HS-5 (cell line): ENCODE measurements at regions not wholly inside any gene's neighbourhood (a gene's known extent, or its start where the extent isn't known, plus 50 kb on each side); places are given as distances from the start of the nearest gene placed in this dataset.
"Not testable (repeated sequence)": the region's sequence is repeated elsewhere in the genome, so short reads cannot be mapped to it uniquely, and the experiment has no call there.

Experiments used
- DNase-seq: peaks from one replicate; pipeline ENCODE4 v3.0.0-alpha.2; 2012; ENCODE audit warnings: low read depth

DNA sequence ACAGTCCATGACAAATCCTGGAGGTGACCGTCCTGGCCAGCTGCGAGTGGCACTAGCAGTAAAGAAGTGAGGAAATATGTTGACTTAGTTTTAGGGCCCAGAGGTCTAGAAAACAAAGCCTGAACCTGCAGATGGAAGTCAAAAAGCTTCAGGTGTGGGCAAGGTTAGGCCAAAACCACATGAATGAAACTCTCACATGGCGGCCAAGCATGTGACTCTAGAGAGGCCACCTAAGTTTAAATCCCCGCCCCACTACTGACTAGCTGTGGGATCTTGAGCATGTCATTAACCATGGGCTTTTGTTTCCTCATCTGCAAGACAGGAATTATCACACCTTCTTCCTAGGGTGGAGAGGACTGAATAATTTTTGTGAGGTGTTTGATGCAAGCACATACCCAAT, 148.2 kb upstream of the DAB1 start:
- no peak for DNase-seq

GRCh38 chr1:57558066-57558465, 134.2 kb upstream of the DAB1 start:
- not testable (repeated sequence) for DNase-seq

DNA sequence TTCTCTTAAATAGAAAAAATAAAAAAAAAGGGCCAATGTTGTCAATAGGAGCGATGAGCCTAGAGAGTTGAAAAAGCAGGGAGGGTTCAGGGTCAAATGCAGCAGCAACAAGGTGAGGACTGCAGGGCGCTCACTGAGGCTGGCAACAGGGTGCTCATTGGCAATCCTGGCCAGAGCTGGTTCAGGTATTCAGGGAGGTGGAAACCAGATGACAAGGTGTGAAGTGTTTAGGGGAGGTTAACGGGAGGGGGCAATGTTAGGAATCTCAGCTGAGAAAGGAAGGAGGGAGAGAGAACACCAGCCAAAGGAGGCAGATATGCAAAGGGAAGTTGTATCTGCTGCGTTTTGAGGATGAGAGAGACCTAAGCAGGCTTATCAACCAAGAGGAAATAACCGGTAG, 129.8 kb upstream of the DAB1 start:
- DNase-seq: no peak

- DNase-seq: no peak
Observed at GRCh38 chr1:57551476-57551875, 127.6 kb upstream of the DAB1 start.

DNA sequence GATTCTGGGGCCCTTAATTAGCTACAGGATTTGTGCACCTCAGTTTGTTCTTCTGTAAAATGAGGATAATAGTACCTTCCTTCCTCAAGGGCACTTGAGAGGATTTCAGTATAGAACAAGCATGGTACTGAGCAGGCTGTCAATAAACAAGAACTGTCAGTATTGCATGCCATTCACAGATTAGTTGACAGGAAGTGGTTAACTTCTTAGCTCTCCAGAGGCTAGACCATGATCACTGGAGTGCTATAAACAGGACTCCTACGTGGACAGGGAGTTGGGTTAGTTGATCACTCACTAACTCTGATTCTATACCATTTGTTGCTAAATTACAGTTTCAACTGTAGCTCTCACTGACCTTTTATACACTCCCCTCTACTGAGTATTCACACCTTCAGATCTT, 126.2 kb upstream of the DAB1 start:
- no peak for DNase-seq

GRCh38 chr1:57549300-57549699, 125.4 kb upstream of the DAB1 start:
- no peak for DNase-seq

GRCh38 chr1:57546549-57547330, 122.9 kb upstream of the DAB1 start:
- no peak for DNase-seq

DNA sequence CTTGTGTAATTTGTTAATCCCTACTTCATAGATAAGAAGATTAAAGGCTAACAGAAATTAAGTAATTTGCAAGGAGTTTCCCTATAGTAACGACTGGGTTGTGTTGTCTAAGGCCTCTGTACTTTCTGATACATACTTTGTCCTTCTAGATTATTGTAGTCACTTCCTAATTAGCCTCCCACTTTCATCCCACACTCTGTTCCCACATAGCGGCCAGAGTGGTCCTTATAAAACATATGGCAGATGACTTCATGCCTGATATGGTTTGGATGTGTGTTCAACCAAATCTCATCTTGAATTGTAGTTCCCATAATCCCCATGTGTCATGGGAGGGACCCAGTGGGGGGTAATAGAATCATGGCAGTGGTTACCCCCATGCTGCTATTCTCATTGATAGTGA, 120.5 kb upstream of the DAB1 start:
- DNase-seq: no peak

DNA sequence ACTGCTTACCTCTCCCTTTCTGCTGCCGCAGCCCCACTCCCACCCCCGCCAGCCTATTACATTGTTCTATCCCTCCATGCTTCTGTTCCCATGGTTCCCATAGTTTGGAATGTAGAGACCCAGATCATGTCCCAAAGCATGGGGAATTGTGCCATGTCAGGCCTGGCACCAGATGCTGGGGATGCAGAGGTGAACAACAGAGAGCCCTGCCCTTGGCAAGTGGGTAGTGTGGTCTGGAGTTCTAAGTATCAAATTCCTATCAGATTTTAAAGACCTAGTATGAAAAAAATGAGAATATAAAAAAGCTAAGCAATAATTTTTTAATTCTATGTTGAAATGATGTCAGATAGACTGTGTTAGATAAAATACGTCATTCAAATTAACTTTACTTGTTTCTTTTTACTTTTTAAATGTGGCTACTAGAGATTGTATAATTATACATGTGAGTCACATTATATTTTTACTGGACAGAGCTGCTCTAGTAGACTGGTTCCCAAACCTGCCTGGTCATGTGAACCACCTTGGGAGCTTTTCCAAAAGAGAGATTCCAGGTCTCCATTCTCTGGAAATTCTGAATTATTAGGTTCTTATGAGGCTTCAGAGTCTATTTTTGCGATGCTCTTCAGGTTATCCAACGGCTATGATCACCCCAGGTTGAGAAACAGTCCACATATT, 113.0 kb upstream of the DAB1 start:
- no peak for DNase-seq

DNA sequence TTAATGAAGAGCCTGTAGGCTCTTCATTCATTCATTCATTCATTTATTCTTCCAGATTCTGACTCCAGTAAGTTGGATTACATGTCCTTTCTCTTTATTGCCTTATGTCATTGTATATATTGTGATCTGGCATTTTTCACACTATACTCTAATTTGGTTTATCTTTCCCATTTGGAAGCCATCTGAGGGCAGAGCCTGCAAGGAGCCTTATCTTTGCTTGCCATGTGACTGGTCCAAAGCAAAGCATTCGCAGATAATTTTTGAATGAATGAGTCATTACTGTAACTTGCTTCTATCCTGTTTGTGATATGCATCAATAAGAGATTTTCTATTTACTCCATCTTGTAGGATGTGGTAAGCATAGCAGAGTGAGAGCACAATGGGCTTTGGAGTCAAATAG, 108.4 kb upstream of the DAB1 start:
- no peak for DNase-seq

GRCh38 chr1:57530911-57531260, 107.0 kb upstream of the DAB1 start:
- not testable (repeated sequence) for DNase-seq

DNA sequence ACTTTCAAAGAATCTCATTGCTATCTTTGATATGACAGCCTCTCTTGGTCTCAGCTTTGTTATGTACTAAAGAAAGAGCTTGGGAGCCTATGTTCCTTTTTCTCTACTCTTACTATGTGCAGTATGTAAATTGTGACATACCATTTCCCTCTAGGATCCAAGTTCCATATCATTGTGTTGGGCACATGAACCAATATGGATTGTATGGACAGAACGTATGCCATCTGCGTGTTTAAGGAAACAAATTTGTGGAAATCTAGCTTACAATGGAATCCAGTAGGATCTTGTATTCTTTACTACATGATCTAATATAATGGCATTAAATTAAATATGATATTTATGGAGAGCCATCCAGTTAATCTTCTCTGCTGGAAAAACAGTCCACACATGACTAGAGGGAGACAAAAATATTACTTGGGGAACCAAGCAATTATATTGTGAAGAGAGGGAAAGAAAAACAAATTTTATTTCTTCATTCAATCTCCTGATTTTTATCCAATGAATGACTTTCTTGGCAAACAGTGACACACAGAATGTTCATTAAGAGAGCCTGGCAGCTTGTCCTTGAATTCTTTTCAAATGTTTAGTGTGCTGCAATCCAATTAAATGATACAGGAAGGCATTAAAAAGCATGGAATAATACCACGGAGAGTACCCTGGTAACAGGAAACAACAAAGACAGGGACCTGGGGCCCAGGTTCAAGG, 106.5 kb upstream of the DAB1 start:
- DNase-seq: no peak

- DNase-seq: no peak
Observed at GRCh38 chr1:57522575-57522974, 98.7 kb upstream of the DAB1 start.

DNA sequence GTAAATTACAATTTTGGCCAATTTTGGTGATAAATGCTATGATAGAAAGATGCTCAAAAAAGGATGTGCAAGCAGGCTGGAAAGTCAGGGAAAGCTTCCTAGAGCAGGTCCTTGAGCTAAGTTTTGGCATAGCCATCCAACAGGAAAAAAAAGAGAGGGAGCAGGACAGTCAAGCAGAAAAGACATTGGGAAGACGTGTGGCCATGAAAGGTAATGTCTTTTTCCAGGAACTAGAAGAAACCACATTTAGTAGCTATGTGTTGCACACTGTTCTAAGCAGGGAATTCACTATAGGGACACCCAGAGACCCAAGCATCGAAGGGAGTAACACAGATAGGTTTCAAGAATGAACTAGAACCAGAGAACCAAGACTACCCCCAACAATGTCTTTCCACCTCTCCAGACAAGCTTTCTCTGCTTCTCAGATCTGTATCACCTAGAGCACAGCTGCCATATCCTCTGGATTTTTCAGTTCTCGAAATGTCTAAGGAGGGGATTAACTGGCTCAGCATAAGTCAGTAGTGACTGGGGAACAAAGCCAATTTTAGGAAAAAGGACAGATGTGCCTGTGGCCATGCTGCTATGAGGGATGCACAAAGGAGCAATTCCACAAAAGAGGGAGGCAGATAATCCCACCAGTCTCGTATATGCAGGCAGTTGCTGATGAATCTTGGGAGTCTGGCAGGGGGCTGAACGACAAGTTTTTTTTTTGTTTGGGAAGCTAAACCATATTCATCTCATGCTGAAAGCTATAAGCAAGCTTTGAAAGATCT, 97.1 kb upstream of the DAB1 start:
- DNase-seq: no peak

- DNase-seq: no peak
Observed at GRCh38 chr1:57518496-57518895, 94.6 kb upstream of the DAB1 start.

DNA sequence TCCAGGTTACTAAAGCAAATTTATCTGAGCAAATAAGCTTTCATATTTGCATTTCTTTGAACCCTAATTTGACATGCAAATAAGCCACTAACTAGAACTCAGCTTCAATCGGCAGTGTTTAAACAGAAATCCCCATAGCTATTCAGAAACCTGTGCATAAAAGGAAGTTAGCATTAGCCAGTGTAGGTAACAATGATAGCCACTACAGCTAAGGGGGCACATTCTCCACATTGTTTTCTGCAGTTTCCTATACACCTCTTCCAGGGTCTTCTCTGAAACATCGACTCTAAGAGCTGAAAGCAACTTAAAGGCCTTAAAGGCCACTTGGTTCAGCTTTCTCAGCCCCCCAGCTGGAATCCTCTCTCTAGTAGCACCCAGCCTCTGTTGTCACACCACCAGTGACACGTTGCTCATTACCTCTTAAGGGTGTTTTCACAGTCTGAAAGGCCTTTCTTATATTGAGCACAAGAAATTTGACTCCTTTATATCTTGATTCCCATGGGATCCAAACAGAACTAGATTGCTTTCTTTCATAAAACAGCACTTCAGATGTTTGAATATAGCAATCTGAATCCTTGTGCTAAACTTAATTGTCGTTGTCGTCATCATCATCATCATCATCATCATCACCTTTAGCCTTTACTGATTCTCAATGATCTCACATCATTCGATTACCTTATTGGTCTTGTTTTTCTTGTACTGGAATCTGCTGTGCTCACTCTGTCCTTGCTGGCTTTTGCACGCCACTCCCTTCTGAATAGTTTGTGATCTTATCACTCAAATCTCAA, 93.9 kb upstream of the DAB1 start:
- no peak for DNase-seq

GRCh38 chr1:57512386-57512785, 88.5 kb upstream of the DAB1 start:
- DNase-seq: no peak

GRCh38 chr1:57506941-57507340, 83.1 kb upstream of the DAB1 start:
- DNase-seq: no peak

DNA sequence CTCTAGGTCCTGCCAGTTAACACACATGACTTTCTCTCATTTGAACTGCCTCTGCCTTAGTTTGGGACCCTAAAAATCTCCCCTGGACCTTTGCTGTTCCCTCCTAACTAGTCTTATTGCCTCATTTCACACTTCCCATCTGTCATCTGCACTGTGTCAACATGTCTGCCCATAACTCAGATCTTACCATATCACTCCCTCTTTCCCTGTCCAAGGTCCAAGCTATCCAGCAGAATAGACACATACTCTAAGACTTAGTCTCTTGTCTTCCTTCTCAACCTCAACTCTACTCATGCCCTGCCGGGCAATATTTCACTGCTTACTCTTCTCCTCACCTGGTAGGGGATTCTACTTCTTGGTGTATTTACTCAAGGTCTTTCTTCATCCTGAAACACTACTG, 79.5 kb upstream of the DAB1 start:
- DNase-seq: no peak

GRCh38 chr1:57500136-57500830, 76.4 kb upstream of the DAB1 start:
- no peak for DNase-seq

DNA sequence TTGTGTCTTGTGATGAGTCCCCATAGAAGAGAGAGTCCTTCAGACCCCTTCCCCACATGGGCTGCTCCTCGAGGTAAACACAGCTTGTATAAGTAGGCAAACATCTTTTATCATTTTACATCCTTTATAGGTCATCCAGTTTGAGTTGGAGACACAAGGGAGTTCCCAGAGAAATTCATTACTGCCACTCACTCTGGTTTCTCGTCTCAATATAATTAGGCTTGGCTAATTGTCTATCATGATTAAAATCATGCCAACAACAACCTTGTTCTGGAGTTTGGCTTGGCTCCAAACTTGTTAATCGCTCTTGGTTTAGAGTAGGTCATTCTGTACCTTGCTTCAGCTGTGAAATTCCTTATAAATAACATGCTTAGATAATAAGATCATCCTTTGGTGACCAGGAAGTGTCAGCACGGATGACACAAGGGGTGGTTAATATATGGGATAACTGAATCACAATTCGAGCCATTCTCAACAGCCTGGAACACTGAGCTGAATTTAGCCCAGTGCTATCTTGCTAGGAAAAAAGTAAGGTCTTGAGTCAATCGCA, 70.7 kb upstream of the DAB1 start:
- no peak for DNase-seq
